HepG2 (cell line): ENCODE measurements at regions not wholly inside any gene's neighbourhood (a gene's known extent, or its start where the extent isn't known, plus 50 kb on each side); places are given as distances from the start of the nearest gene placed in this dataset.

Experiments
- ATAC-seq: fragments of 200-7000 bp; cut with Tn5 transposase; 3 replicates; pipeline ENCODE4 v1.9.1; 2020; ENCODE audit warnings: mild to moderate bottlenecking, moderate library complexity
- BruUV-seq: library from RNA; stranded (reverse); fragments of 400-500 nt; replicated peaks from 2 replicates; lab custom pipeline; 2021; lab: Mats Ljungman, UMichigan
- CTCF ChIA-PET: fragments of 300-600 bp; formaldehyde crosslinking; extraction: SDS; loops from one replicate; lab custom pipeline; 2021; ENCODE audit warnings: low total read pairs, inconsistent platforms, low intra/inter-chr PET ratio; lab: Yijun Ruan, JAX
- POLR2A ChIA-PET: fragments of 350-600 bp; sonication (Branson Sonifier 250); formaldehyde crosslinking; loops from one replicate; lab custom pipeline; 2020; ENCODE audit warnings: antibody characterized with exemption, inconsistent platforms; lab: Yijun Ruan, JAX
- DNase-seq: peaks from one replicate; pipeline ENCODE4 v3.0.0-alpha.2; 2015; ENCODE audit warnings: low spot score
- FAIRE-seq: peaks from 3 replicates; lab custom pipeline; 2011; peaks lifted over from hg19 to GRCh38; lab: Jason Lieb, UNC
- H2AFZ ChIP-seq: one replicate; pipeline ENCODE4 v1.6.1; 2011; ENCODE audit warnings: low read length, inconsistent platforms
- H3K27ac ChIP-seq: fragments of 300-600 bp; 3 replicates; pipeline ENCODE4 v1.8.0; 2011; ENCODE audit warnings: mixed run types, mild to moderate bottlenecking, mixed read lengths, low read length, inconsistent platforms; ENCODE audit not compliant: insufficient read depth; ENCODE audit errors: extremely low read length
- H3K27me3 ChIP-seq, 2 experiments: fragments of 200-600 bp in 1 of 2; 2 replicates in 1 of 2; 3 replicates in 1 of 2; pipeline versions ENCODE4 v1.6.0 to v1.8.0; 2011; ENCODE audit warnings: low read length in 2 of 2, mild to moderate bottlenecking in 2 of 2, moderate library complexity in 2 of 2, inconsistent platforms in 1 of 2; ENCODE audit not compliant: insufficient read depth in 2 of 2, control insufficient read depth in 1 of 2
- H3K36me3 ChIP-seq, 2 experiments: fragments of 200-600 bp in 1 of 2; replicated peaks in 1 of 2; 2 replicates in 1 of 2; 3 replicates in 1 of 2; pipeline versions ENCODE4 v1.5.1 to v1.8.0; 2011; ENCODE audit warnings: low read length in 2 of 2, inconsistent platforms in 1 of 2; ENCODE audit not compliant: insufficient read depth in 2 of 2, control insufficient read depth in 1 of 2
- H3K4me1 ChIP-seq: 2 replicates; pipeline ENCODE4 v1.5.1; 2012; ENCODE audit warnings: low read length, inconsistent platforms; ENCODE audit not compliant: insufficient read depth
- H3K4me2 ChIP-seq: 2 replicates; pipeline ENCODE4 v1.6.0; 2011; ENCODE audit warnings: low read depth, low read length, inconsistent platforms
- H3K4me3 ChIP-seq, 3 experiments: fragments of 200-600 bp in 1 of 3; sonication (generic), shearing (Covaris generic) in 1 of 3; replicated peaks in 1 of 3; 2 replicates each; pipeline ENCODE4 v1.5.1; 2011 to 2016; ENCODE audit warnings: low read length in 3 of 3, inconsistent platforms in 2 of 3, low read depth in 2 of 3, mild to moderate bottlenecking in 2 of 3, control low read depth in 1 of 3, mixed read lengths in 1 of 3; ENCODE audit not compliant: insufficient read depth in 1 of 3
- H3K79me2 ChIP-seq: one replicate; pipeline ENCODE4 v1.6.1; 2011; ENCODE audit warnings: low read length, inconsistent platforms; ENCODE audit not compliant: insufficient read depth
- H3K9ac ChIP-seq: 2 replicates; pipeline ENCODE4 v1.6.0; 2011; ENCODE audit warnings: mild to moderate bottlenecking, low read depth, low read length, inconsistent platforms; ENCODE audit not compliant: insufficient read depth
- H3K9me3 ChIP-seq: 2 replicates; pipeline ENCODE4 v1.5.1; 2012; ENCODE audit warnings: mild to moderate bottlenecking, low read length
- H4K20me1 ChIP-seq: 2 replicates; pipeline ENCODE4 v1.6.0; 2011; ENCODE audit warnings: inconsistent platforms, mild to moderate bottlenecking, low read length, moderate library complexity; ENCODE audit not compliant: insufficient read depth
- CERS6 ChIP-seq: sonication (generic); formaldehyde crosslinking; IDR thresholded peaks from 2 replicates; pipeline ENCODE4 v1.5.0; 2020; ENCODE audit warnings: missing genetic modification reagents
- MAFK ChIP-seq, 2 experiments: IDR thresholded peaks in 1 of 2; conservative IDR thresholded peaks in 1 of 2; 2 replicates each; pipeline ENCODE4 v1.6.1; 2011; ENCODE audit warnings: improper control_type of control experiment in 2 of 2, low read length in 2 of 2
- MIXL1 ChIP-seq: IDR thresholded peaks from 2 replicates; pipeline ENCODE4 v1.6.1; 2016
- NFE2L1 ChIP-seq: sonication (generic); formaldehyde crosslinking; IDR thresholded peaks from 2 replicates; pipeline ENCODE4 v1.4.0; 2020; ENCODE audit warnings: missing genetic modification reagents, mild to moderate bottlenecking, borderline replicate concordance
- ONECUT2 ChIP-seq: sonication (generic); formaldehyde crosslinking; IDR thresholded peaks from 2 replicates; pipeline ENCODE4 v1.4.0; 2020; ENCODE audit warnings: missing genetic modification reagents
- ZBTB42 ChIP-seq: sonication (generic); formaldehyde crosslinking; IDR thresholded peaks from 2 replicates; pipeline ENCODE4 v1.5.0; 2020; ENCODE audit warnings: mild to moderate bottlenecking, missing genetic modification reagents
- ZNF180 ChIP-seq: sonication (generic); formaldehyde crosslinking; IDR thresholded peaks from 2 replicates; pipeline ENCODE4 v1.4.0; 2020; ENCODE audit warnings: low read depth, missing genetic modification reagents, borderline replicate concordance
- ZNF432 ChIP-seq: sonication (generic); formaldehyde crosslinking; IDR thresholded peaks from 2 replicates; pipeline ENCODE4 v1.5.0; 2020; ENCODE audit warnings: missing genetic modification reagents, mild to moderate bottlenecking, borderline replicate concordance
- ZNF710 ChIP-seq: sonication (generic); formaldehyde crosslinking; IDR thresholded peaks from 2 replicates; pipeline ENCODE4 v1.5.0; 2020; ENCODE audit warnings: mild to moderate bottlenecking, missing genetic modification reagents, borderline replicate concordance
- WGBS: methylation state at CpG from one replicate; pipeline ENCODE4 v1.1.6; 2017; ENCODE audit warnings: low lambda C conversion rate; 5-methylcytosine and 5-hydroxymethylcytosine counted together
- in situ Hi-C: cut with HindIII; loops from 2 replicates; pipeline ENCODE4 v1.10.0; 2017; ENCODE audit warnings: low pct_unique_long_range_greater_than_20kb; ENCODE audit not compliant: extremely low pct_ligation_motif_present
- intact Hi-C: fragments of 100-400 bp; cut with micrococcal nuclease; formaldehyde crosslinking; loops from one replicate; pipeline ENCODE4 v1.10.0; 2022; ENCODE audit not compliant: unreplicated experiment
- TF ChIP-seq, protein P1 (sequence below): sonication (generic); formaldehyde crosslinking; IDR thresholded peaks from 2 replicates; pipeline ENCODE4 v1.9.0; 2022; ENCODE audit warnings: low read depth, missing genetic modification reagents
- TF ChIP-seq, protein P2 (sequence below): sonication (generic); formaldehyde crosslinking; IDR thresholded peaks from 2 replicates; pipeline ENCODE4 v1.5.0; 2020; ENCODE audit warnings: missing genetic modification reagents

- intact Hi-C loops (no loop called here), in situ Hi-C loops (no loop called here)
- Histone ChIP-seq H4K20me1 (no peaks in the 10 kb centered on the region), H3K27ac (no peak overlapping the region), H3K9me3 (no peaks in the 10 kb centered on the region), H3K4me2 (no peak overlapping the region), H3K36me3 (no peaks in the 10 kb centered on the region), H3K79me2 (no peaks in the 10 kb centered on the region), H3K4me1 (no peaks in the 10 kb centered on the region), H2AFZ (no peak overlapping the region), H3K27me3 (no peaks in the 10 kb centered on the region; a peak in 1 of 5 replicates), H3K4me3 (no peak overlapping the region), H3K9ac (no peak overlapping the region)
- POLR2A ChIA-PET, result no interaction called here
- TF ChIP-seq, protein P1, sequence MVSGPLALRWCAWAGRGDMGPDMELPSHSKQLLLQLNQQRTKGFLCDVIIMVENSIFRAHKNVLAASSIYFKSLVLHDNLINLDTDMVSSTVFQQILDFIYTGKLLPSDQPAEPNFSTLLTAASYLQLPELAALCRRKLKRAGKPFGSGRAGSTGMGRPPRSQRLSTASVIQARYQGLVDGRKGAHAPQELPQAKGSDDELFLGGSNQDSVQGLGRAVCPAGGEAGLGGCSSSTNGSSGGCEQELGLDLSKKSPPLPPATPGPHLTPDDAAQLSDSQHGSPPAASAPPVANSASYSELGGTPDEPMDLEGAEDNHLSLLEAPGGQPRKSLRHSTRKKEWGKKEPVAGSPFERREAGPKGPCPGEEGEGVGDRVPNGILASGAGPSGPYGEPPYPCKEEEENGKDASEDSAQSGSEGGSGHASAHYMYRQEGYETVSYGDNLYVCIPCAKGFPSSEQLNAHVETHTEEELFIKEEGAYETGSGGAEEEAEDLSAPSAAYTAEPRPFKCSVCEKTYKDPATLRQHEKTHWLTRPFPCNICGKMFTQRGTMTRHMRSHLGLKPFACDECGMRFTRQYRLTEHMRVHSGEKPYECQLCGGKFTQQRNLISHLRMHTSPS (CRISPR knock-in tag), result no peak
- 0 out of 4 replicates have a peak, but pooled peaks of 1 of the 2 experiments have one; percentile 53 for TF ChIP-seq MAFK (conservative IDR thresholded peaks at IDR 0.05 in 1 of 2, IDR thresholded peaks at IDR 0.05 in 1 of 2; ENCODE audit: low read length in 2 of 2)
- CTCF ChIA-PET, result no interaction called here
- BruUV-seq, result no TSS peak
- FAIRE-seq (no peak), ATAC-seq (no peak), DNase-seq (no peak)
Observed at GRCh38 chr5:54917323-54917722, 68.1 kb downstream of the ESM1 start.

GRCh38 chr5:54915466-54916027 lies 69.8 kb downstream of the ESM1 start:
- ATAC-seq (no peak), FAIRE-seq (no peak), DNase-seq (no peak)
- Histone ChIP-seq H3K27me3 (no peaks in the 10 kb centered on the region; a peak in 1 of 5 replicates), H3K79me2 (no peaks in the 10 kb centered on the region), H3K4me2 (no peak overlapping the region), H3K4me3 (no peak overlapping the region), H3K9me3 (no peaks in the 10 kb centered on the region), H2AFZ (no peak overlapping the region), H3K27ac (no peak overlapping the region), H4K20me1 (no peaks in the 10 kb centered on the region), H3K36me3 (no peaks in the 10 kb centered on the region), H3K4me1 (no peaks in the 10 kb centered on the region), H3K9ac (no peak overlapping the region)
- no TSS peak for BruUV-seq
- CTCF ChIA-PET, result no interaction called here
- intact Hi-C loops, result no loop called here
- in situ Hi-C loops, result no loop called here
- WGBS, result 0% methylated on average over 3 of the region's 3 CpGs
- POLR2A ChIA-PET, result no interaction called here
- TF ChIP-seq ZNF180 (no peak), ZBTB42 (CRISPR knock-in tag) (no peak), ONECUT2 (CRISPR knock-in tag) (no peak), CERS6 (no peak), NFE2L1 (no peak), MIXL1 (CRISPR knock-in tag) (no peak), ZNF710 (CRISPR knock-in tag) (no peak), ZNF432 (CRISPR knock-in tag) (no peak)
- TF ChIP-seq, protein P2, sequence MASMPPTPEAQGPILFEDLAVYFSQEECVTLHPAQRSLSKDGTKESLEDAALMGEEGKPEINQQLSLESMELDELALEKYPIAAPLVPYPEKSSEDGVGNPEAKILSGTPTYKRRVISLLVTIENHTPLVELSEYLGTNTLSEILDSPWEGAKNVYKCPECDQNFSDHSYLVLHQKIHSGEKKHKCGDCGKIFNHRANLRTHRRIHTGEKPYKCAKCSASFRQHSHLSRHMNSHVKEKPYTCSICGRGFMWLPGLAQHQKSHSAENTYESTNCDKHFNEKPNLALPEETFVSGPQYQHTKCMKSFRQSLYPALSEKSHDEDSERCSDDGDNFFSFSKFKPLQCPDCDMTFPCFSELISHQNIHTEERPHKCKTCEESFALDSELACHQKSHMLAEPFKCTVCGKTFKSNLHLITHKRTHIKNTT (CRISPR knock-in tag), result no peak
